HG03520 (cell line): ENCODE measurements at regions not wholly inside any gene's neighbourhood (a gene's known extent, or its start where the extent isn't known, plus 50 kb on each side); places are given as distances from the start of the nearest gene placed in this dataset.
"Not testable (repeated sequence)": the region's sequence is repeated elsewhere in the genome, so short reads cannot be mapped to it uniquely, and the experiment has no call there.

Source experiments
- ATAC-seq: cut with Tn5 transposase; IDR thresholded peaks from one replicate; pipeline ENCODE4 v1.9.1; 2021; ENCODE audit warnings: mild to moderate bottlenecking, moderate library complexity; ENCODE audit not compliant: unreplicated experiment

DNA sequence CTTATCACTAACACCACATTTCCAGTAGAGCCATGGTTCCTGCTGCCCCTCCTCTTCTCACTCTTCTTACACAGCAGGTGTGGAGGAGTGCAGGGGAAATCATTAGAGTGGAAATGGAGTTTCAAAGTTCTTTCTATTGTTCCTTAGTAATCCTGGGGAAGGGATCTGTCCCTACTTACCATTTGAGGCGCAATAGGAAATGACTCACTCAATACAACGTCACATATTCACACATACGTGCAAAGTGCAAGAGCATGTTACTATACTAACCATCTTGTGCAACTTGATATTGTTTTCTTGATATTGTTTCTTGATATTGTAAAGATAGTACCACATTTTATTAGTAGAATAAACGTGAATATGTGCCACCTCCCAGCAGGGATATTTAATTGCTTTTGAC lies 1010.2 kb downstream of the DNAJB9 start:
- ATAC-seq, result no peak

GRCh38 chr7:109582211-109582610 lies 1012.5 kb downstream of the DNAJB9 start:
- no peak for ATAC-seq

DNA sequence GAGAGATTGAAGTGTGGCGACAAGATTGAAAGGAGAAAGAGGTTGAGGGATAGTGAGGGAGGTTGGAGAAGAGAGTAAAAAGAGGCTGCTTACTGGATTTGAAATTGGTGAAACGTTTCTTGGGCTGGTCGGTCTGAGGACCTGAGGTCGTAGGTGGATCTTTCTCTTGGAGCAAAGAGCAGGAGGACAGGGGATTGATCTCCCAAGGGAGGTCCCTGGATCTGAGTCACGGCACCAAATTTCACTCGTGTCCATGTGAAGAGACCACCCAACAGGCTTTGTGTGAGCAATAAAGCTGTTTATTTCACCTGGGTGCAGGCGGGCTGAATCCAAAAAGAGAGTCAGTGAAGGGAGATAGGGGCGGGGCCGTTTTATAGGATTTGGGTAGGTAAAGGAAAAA lies 1027.3 kb downstream of the DNAJB9 start:
- not testable (repeated sequence) for ATAC-seq

GRCh38 chr7:109611656-109612055 lies 1042.0 kb downstream of the DNAJB9 start:
- no peak for ATAC-seq

DNA sequence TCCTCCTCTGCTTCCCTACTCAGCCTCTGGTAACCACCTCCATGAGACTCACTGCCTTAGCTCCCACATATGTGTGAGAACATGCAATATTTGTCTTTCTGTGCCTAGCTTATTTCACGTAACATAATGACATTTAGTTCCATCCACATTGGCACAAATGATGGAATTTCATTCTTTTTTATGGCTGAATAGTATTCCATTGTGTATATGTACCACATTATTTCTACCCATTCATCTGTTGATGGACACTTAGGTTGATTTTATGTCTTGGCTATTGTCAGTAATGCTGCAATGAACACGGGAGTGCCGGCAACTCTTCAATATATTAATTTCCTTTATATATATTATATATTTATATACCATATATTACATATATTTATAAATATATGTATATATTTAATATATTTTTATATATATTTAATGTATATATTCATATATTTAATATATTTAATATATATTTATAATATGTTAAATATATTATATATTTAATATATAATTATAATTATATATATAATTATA lies 1046.9 kb downstream of the DNAJB9 start:
- no peak for ATAC-seq

GRCh38 chr7:109622320-109622719 lies 1052.6 kb downstream of the DNAJB9 start:
- ATAC-seq, result no peak

- ATAC-seq, result not testable (repeated sequence)
Observed at GRCh38 chr7:109632890-109633289, 1063.2 kb downstream of the DNAJB9 start.

DNA sequence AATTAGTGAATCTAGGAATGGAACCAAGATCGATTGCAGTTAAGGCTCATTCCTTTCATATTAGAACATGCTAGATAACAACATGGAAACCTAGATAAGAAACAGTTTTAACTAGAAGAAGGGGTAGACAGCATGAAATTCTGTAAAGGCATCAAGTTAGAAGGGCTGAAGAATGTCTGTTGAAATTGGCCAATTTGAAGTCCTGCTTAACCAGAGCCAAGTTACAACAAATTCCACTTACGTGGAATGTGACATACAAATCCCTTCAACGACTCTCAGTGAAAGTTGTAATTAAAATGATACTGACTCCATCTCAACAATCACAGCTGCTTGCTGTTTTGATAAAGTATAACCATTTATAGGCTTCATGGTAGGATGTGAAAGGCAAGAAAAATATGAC lies 1065.7 kb downstream of the DNAJB9 start:
- no peak for ATAC-seq

- no peak for ATAC-seq
Observed at GRCh38 chr7:109637428-109637990, 1067.8 kb downstream of the DNAJB9 start.

GRCh38 chr7:109638321-109638720 lies 1068.6 kb downstream of the DNAJB9 start:
- ATAC-seq, result no peak

DNA sequence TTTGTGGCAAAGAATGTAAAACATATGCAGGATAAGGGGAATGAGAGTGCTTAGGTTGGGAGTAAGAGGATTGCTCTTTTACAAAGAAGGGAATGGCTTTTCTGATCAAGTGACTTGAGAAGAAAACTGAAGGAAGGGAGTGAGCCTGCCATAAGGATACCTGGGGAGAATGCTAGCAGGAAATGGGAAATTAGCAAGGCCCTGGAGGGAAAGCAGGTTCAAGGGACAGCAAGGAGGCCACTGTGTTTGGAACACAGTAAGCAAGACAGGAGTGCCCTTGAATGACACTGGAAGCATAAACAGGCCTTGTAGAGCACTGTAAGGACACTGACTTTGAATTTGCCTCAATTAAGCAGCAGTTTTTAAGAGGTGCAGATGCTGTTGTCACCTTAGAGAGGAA lies 1069.9 kb downstream of the DNAJB9 start:
- ATAC-seq, result no peak

- no peak for ATAC-seq
Observed at GRCh38 chr7:109641445-109641844, 1071.8 kb downstream of the DNAJB9 start.

- ATAC-seq, result no peak
Observed at GRCh38 chr7:109646124-109646523, 1076.5 kb downstream of the DNAJB9 start.

- not testable (repeated sequence) for ATAC-seq
Observed at GRCh38 chr7:109646594-109646993, 1076.9 kb downstream of the DNAJB9 start.

- not testable (repeated sequence) for ATAC-seq
Observed at GRCh38 chr7:109647263-109647662, 1077.6 kb downstream of the DNAJB9 start.

DNA sequence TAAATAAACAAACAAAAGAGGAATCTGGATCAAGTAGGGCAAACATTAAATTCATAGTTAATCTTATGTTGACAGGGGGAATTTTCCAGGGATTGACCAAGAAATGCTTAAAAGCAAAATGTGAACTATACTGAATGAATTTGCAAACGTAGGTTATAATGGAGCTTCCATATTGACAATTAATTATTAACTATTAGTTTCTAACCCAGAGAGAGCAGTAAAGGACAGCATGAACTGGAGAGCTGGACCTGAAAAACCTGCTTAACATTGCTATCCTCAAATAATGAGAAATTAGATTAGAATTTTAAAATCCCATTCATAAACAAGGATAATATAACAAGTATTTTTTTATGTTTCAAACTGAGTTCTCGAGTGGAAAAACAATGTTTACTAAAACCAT lies 1089.6 kb downstream of the DNAJB9 start:
- ATAC-seq, result no peak

DNA sequence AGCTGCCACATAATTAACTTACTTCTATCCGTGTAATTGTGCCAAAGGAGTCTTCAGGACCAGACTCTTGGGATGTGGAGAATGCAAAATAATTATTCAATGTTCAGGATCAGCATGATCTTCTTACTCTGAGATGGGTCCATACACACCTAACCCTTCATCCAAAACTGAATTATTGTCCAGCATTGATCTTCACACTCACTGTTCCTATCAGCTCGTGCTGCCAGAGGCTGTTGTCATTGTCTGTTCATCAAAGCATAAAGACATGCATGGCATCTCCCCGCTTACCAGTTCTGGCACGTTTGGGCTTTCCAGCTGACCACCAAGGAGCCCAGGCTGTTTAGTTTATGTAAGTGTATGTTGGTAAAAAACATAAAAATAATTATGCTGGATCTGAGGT lies 1090.7 kb downstream of the DNAJB9 start:
- ATAC-seq, result no peak

DNA sequence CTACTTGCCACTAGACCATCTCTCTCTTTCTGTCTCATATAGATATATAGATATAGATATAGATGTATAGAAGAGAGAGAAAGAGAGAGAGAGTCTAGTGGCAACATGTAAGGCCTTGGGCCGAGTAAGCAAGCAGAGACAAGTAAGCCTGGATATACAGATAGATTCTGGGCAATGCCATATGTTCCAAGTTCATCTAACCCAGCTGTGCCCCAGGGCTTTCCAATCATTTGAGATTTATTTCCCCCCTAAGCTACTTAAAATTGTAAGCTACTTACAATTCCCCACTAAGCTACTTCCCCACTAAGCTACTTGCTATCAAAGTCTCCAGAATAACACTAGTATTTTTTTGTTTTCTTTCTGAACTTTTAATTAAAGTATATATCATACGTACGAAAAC lies 1094.1 kb downstream of the DNAJB9 start:
- no peak for ATAC-seq

GRCh38 chr7:109687269-109687668 lies 1117.6 kb downstream of the DNAJB9 start:
- ATAC-seq, result not testable (repeated sequence)

GRCh38 chr7:109692613-109693012 lies 1122.9 kb downstream of the DNAJB9 start:
- ATAC-seq, result not testable (repeated sequence)

- no peak for ATAC-seq
Observed at GRCh38 chr7:109694149-109695071, 1124.7 kb downstream of the DNAJB9 start.

DNA sequence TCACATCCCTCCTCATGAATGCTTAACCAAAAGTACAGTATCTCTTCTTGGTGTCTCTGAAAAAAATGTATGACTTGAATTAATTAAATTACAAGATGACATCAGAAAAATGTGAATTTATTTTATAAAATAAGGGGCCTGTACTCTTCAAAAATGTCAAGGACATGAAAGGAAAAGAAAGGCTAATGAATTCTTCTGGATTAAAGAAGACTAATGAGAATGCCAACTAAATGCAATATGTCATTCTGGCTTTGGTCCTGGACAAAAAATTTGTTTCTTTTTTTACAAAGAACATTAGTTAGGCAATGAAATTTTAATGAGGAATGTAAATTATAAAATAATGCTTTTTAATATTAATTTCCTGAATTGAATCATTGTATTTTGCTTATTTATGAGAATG lies 1125.7 kb downstream of the DNAJB9 start:
- no peak for ATAC-seq
